Stimulated activated CD8-positive, alpha-beta memory T cell treated with anti-CD3 and anti-CD28 coated beads, Interleukin-2, amount 100 ng/mL, for 48 hours (primary cell): ENCODE measurements at regions not wholly inside any gene's neighbourhood (a gene's known extent, or its start where the extent isn't known, plus 50 kb on each side); places are given as distances from the start of the nearest gene placed in this dataset.

Source experiments
- DNase-seq, 2 donors: peaks; one replicate each; pipeline ENCODE4 v3.0.0-alpha.2; 2020; ENCODE audit warnings: low read depth in 2 of 2

- no peak for DNase-seq
These were observed 215.9 kb upstream of the AADAT start for GRCh38 chr4:170305627-170306026.

- DNase-seq: no peak
These were observed 191.3 kb upstream of the AADAT start for GRCh38 chr4:170281027-170281426.

GRCh38 chr4:170278460-170278859 lies 188.7 kb upstream of the AADAT start:
- no peak for DNase-seq

GRCh38 chr4:170274616-170275015 lies 184.9 kb upstream of the AADAT start:
- no peak for DNase-seq

- no peak for DNase-seq
These were observed 183.2 kb upstream of the AADAT start for GRCh38 chr4:170272959-170273358.

- no peak for DNase-seq
These were observed 182.0 kb upstream of the AADAT start for GRCh38 chr4:170271723-170272122.

GRCh38 chr4:170270628-170271027 lies 180.9 kb upstream of the AADAT start:
- DNase-seq: no peak

- DNase-seq: no peak
These were observed 180.2 kb upstream of the AADAT start for GRCh38 chr4:170269950-170270349.

- DNase-seq: peak; percentile 19 to 30
These were observed 169.9 kb upstream of the AADAT start for GRCh38 chr4:170259631-170260153.

- no peak for DNase-seq
These were observed 167.1 kb upstream of the AADAT start for GRCh38 chr4:170256807-170257206.

- no peak for DNase-seq
These were observed 158.8 kb upstream of the AADAT start for GRCh38 chr4:170248576-170248975.

GRCh38 chr4:170248029-170248428 lies 158.3 kb upstream of the AADAT start:
- DNase-seq: no peak

- no peak for DNase-seq
These were observed 157.8 kb upstream of the AADAT start for GRCh38 chr4:170247596-170247995.

GRCh38 chr4:170243662-170244288 lies 154.0 kb upstream of the AADAT start:
- no peak for DNase-seq

- DNase-seq: no peak
These were observed 152.7 kb upstream of the AADAT start for GRCh38 chr4:170242471-170242870.

GRCh38 chr4:170234800-170235199 lies 145.0 kb upstream of the AADAT start:
- DNase-seq: no peak

- DNase-seq: no peak
These were observed 141.6 kb upstream of the AADAT start for GRCh38 chr4:170231377-170231776.

GRCh38 chr4:170230242-170230641 lies 140.5 kb upstream of the AADAT start:
- no peak for DNase-seq

GRCh38 chr4:170229006-170229405 lies 139.2 kb upstream of the AADAT start:
- no peak for DNase-seq

GRCh38 chr4:170227928-170228327 lies 138.2 kb upstream of the AADAT start:
- DNase-seq: no peak

GRCh38 chr4:170226288-170226687 lies 136.5 kb upstream of the AADAT start:
- DNase-seq: no peak

- no peak for DNase-seq
These were observed 125.0 kb upstream of the AADAT start for GRCh38 chr4:170214731-170215130.

GRCh38 chr4:170214101-170214500 lies 124.3 kb upstream of the AADAT start:
- no peak for DNase-seq

GRCh38 chr4:170202721-170203120 lies 113.0 kb upstream of the AADAT start:
- no peak for DNase-seq
